GM19397 (cell line): ENCODE measurements at regions not wholly inside any gene's neighbourhood (a gene's known extent, or its start where the extent isn't known, plus 50 kb on each side); places are given as distances from the start of the nearest gene placed in this dataset.

Source experiments
- ATAC-seq: cut with Tn5 transposase; IDR thresholded peaks from one replicate; pipeline ENCODE4 v1.9.1; 2021; ENCODE audit warnings: mild to moderate bottlenecking, moderate library complexity; ENCODE audit not compliant: unreplicated experiment

DNA sequence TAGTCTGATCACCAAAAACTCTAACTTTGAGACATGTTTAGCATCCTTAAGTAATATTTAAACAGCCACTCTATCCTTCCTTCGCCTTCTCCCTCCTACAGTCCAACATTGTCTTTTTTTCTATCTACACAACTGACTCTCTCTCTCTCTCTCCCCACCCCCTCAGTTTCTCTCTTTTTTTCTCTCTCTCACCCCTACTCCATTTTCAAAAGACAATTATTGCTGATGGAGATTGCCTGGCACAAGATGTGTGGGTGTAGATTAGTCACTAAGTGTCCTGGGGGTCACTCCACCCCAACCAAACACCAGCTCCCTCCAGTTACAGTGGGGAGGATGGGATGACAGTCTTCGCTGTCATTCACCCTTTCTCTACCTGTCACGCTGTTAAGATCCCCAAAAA is 94.5 kb upstream of the NFIA start:
- ATAC-seq = no peak

GRCh38 chr1:60984062-60984799 is 98.1 kb upstream of the NFIA start:
- ATAC-seq = no peak

- no peak for ATAC-seq
Measured at GRCh38 chr1:60983701-60984061, 98.7 kb upstream of the NFIA start.

DNA sequence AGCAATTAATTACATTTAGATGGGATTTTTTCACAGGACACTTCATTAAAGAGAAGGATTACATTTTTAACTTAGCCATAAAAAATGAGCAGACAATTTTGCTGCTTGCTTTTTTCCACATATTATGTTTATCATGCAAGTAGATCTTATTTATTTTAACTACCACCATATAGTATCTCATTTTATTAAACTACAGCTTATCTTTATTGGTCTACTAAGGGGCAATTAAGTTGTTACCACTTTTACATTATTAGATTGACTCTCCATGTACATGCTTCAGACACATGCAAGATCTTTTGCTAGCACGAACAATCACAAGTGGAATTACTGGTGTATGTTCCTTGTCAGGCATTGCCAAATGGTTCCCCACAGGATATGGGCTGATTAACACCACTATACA is 99.8 kb upstream of the NFIA start:
- no peak for ATAC-seq

DNA sequence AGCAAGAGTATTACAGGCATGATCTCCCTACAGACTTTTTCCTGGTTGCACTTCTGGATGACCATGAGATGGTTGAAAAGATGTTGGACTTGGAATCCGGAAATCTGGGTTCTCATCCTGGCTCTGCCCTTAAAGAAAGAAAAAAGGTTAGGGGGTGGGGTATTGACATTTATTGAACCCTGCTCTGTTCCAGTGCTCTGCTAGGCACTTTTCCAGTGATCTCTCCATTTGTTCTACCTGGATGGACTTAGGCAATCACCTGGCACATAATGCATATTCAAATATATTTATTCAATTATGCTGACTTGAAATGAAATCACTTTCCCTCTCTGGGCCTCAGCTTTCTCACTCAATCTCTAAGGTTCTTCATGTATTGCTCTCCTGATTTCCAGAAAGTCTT is 101.0 kb upstream of the NFIA start:
- no peak for ATAC-seq

DNA sequence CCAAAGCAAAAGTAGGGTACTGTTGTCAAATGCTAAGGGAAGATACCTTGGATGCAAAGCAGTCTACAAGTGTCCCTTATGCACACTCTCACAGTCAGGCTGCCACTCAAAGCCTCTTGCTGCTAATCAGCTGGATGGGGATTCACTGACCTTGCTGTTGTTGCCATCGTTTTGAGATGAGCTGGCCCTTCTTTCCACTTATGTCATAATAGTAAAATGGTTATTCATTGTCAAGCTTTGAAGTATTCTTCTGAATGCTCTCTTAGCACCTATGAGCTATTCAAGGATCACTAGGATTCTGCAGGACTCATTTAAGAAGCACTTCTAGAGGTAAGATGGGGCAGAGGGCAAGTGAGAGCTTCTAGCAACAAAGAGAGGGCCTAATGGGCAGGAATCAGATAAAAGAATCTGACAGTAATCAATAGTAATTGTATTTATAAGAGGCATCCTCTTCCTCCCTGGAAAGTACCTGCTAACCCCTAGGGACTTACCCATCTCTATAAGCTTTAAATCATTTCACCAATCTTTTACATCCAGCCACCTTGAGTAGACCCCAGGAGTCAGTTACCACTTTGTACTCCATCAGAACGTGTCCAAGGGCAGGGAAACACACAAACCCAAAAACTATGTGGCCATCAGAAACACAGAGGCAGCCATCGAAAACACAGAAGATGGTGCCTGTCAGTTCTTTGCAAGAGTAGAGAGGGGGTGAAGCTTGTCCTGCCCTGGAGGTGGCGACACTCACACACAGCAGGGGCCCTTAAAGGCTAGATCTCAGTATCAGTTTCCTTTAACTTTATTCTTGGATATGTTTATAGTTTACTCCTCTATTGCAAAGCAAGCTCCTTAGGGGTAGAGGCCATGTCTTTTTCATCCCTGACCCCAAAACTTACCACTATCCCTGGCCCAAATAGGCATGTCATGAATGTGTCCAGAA is 103.7 kb upstream of the NFIA start:
- no peak for ATAC-seq

DNA sequence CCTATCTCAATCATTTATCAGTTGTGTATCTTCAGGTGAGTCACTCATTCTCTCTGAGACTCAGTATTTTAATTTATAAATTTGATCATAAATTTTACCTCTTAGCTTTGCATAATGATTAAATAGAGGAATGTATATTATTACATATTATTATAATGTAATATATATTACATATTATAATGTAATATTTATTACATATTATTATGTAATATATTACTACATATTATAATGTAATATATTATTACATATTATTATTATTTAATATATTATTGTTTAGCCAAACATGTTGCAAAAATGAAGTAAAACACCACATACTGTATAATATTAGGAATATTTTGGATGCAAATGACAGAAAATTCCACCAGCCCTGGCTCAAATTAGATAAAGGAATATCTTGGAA is 104.7 kb upstream of the NFIA start:
- no peak for ATAC-seq

DNA sequence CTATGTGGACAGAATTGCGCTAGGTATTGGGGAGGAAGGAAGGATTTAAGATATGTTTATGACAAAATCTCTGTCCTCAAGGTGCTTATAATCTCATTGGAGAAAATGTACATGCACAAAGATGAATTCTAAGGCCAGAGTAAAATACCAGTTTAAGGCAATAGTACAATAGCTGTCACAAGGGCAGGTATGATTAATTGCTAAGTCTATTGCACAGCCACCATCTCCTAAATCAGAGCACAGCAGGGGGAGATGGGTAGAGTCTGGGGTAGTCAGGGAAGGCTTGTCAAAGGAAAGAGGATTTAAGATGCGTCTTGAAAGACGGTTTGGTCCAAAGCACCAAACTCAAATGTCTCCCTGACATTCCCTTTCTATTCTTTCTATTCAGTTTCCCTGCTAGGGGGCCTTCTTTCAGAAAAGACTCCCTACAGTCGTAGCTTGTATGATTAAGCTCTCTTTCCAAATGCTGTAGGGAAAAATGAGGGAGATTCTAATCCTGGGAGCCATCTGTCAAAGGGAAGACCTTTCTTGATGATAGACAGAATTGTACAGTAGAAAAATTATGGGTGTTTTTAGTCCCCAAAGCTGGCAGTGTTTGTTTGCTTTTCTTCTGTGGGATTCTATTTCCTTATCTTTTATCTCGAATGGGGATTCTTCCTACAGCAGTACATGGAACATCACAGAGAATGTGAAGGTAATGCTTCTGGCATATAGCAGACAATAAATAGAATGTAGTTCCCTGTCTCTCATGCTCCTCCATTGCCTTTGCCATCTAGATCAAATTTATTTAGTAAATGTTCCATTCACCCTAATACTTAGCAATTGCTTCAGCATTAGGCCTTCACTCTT is 107.6 kb upstream of the NFIA start:
- no peak for ATAC-seq

- no peak for ATAC-seq
Measured at GRCh38 chr1:60973668-60974067, 108.7 kb upstream of the NFIA start.

DNA sequence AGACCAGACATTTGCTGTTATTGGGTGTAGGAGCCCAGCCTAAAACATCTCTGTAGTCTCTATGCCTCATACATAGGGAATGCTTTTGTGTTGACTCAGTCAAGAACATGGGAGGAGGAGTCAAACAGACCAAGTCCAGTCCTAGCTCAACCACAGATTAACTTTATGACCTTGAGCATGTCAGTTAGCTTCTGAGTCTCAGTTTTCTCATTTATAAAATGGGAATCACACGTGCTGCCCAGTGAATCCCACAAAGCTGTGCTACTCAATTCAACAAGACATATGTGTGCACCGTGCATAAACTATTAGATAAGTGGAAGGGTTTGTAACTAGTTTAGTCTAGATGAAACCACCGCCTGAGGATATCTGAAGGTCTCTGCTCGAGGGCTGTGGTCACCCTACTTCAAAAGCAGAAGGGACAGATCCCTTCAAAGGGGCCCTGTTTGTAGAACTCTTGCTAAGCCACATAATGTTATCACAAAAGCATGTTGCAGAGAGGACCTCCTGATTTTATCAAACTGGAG is 109.5 kb upstream of the NFIA start:
- ATAC-seq = no peak

DNA sequence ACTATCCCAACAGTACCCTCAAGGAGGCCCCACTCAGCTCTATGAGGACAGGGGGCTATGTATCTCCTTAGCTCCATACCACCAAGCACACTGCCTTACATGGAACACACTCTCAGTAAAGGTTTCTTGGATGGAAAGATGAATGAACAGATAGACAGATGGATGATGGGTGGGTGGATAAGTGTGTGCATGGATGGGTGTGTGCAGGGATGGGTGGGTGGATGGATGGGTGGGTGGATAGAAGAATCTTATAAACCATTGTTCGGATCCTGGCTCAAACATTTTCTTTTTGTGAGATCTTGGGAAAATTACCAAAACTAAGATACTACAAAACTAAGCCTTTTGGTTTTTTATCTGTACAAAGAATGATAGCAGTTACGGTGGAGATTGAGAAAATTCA is 111.0 kb upstream of the NFIA start:
- no peak for ATAC-seq

- no peak for ATAC-seq
Measured at GRCh38 chr1:60969971-60970509, 112.3 kb upstream of the NFIA start.

- ATAC-seq = no peak
Measured at GRCh38 chr1:60965280-60965854, 117.0 kb upstream of the NFIA start.

DNA sequence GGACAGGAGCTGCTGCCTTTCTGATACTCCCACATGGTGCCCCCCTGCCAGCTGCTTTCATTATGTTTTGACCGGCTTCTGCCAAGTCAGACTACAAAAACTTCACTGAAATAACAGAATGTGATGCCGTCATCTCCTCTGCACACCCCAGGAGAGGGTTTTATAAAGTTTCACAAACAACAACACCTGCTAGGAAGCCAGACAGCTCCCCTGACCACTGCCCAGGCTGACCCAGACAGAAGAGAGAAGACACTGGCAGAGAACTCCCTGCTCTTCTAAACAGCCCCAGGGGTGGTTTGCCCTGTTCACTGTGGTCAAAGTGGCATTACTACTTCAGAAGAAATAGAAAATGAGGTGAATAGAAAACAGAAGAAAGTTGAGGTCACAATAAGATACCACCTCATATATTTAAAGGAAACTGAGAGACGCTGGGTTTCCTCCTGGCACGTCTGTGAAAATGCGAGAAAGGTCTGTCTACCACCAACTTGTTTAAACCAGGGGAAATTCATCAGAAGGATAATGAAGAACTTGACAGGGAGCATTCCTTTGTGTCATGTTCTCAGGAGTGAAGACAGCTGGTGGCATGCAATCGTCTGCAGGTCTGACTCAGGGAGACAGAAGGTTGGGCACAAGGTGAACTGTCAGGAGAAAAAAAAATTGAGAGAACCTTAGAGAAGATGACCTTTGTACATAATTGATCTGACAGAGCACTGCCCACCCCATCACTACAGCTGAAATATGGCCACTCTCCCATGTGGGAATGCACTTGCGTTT is 119.0 kb upstream of the NFIA start:
- ATAC-seq = no peak

DNA sequence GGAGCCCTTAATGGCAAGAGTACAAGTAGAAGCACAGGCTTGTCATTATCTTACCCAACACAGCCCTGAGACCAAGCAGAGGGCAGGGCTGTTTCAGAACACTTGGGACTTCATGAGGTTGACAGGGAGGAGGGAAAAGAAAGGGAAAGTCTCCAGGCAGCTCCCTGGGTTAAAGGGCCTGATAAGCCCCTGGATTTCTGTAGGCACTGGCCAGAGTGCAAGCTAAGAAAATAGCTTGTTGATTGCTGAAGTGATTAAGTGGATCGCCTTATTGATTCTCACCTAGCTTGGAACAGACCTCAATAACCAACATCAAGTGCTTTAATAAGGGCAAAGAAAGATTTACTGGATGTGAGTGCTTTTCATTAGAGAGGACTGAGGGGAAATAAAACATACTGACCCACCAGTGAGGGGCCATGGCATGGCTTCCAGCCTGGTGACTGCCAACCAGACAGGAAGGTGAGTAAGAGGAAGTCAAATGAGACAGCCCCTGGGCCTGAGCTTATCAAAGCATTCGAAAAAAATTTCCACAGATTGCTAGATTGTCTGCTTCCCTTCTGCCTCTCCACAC is 121.4 kb upstream of the NFIA start:
- no peak for ATAC-seq

GRCh38 chr1:60959701-60960100 is 122.7 kb upstream of the NFIA start:
- ATAC-seq = no peak

- no peak for ATAC-seq
Measured at GRCh38 chr1:60958001-60958400, 124.4 kb upstream of the NFIA start.

GRCh38 chr1:60956520-60956919 is 125.8 kb upstream of the NFIA start:
- no peak for ATAC-seq

- ATAC-seq = no peak
Measured at GRCh38 chr1:60952612-60953111, 129.7 kb upstream of the NFIA start.
